GM18861 (cell line): ENCODE measurements at regions not wholly inside any gene's neighbourhood (a gene's known extent, or its start where the extent isn't known, plus 50 kb on each side); places are given as distances from the start of the nearest gene placed in this dataset.
"Not testable (repeated sequence)": the region's sequence is repeated elsewhere in the genome, so short reads cannot be mapped to it uniquely, and the experiment has no call there.

Experiments
- ATAC-seq: cut with Tn5 transposase; IDR thresholded peaks from one replicate; pipeline ENCODE4 v1.9.1; 2021; ENCODE audit not compliant: unreplicated experiment

- no peak for ATAC-seq
Measured at GRCh38 chr11:104776501-104777170, 121.6 kb downstream of the CASP12 start.

- ATAC-seq: peak; percentile 49
Measured at GRCh38 chr11:104774578-104774977, 123.7 kb downstream of the CASP12 start.

- no peak for ATAC-seq
Measured at GRCh38 chr11:104772806-104773241, 125.4 kb downstream of the CASP12 start.

GRCh38 chr11:104771763-104772162 lies 126.5 kb downstream of the CASP12 start:
- no peak for ATAC-seq

GRCh38 chr11:104771046-104771445 lies 127.2 kb downstream of the CASP12 start:
- not testable (repeated sequence) for ATAC-seq

- no peak for ATAC-seq
Measured at GRCh38 chr11:104765401-104766095, 132.7 kb downstream of the CASP12 start.

- no peak for ATAC-seq
Measured at GRCh38 chr11:104764710-104765045, 133.6 kb downstream of the CASP12 start.

GRCh38 chr11:104763930-104764709 lies 134.1 kb downstream of the CASP12 start:
- ATAC-seq: no peak

GRCh38 chr11:104761511-104761910 lies 136.7 kb downstream of the CASP12 start:
- ATAC-seq: no peak

- no peak for ATAC-seq
Measured at GRCh38 chr11:104759464-104759863, 138.8 kb downstream of the CASP12 start.

GRCh38 chr11:104738918-104739317 lies 159.3 kb downstream of the CASP12 start:
- no peak for ATAC-seq

GRCh38 chr11:104738208-104738607 lies 160.1 kb downstream of the CASP12 start:
- ATAC-seq: no peak

- ATAC-seq: no peak
Measured at GRCh38 chr11:104736502-104736901, 161.8 kb downstream of the CASP12 start.

- ATAC-seq: no peak
Measured at GRCh38 chr11:104734998-104735397, 163.3 kb downstream of the CASP12 start.

- no peak for ATAC-seq
Measured at GRCh38 chr11:104731890-104732289, 166.4 kb downstream of the CASP12 start.

- no peak for ATAC-seq
Measured at GRCh38 chr11:104728927-104729326, 169.3 kb downstream of the CASP12 start.

- ATAC-seq: no peak
Measured at GRCh38 chr11:104727768-104728167, 170.5 kb downstream of the CASP12 start.

GRCh38 chr11:104727095-104727494 lies 171.2 kb downstream of the CASP12 start:
- no peak for ATAC-seq

GRCh38 chr11:104725796-104726408 lies 172.4 kb downstream of the CASP12 start:
- no peak for ATAC-seq

- ATAC-seq: no peak
Measured at GRCh38 chr11:104713401-104713800, 184.9 kb downstream of the CASP12 start.

GRCh38 chr11:104705490-104706190 lies 192.6 kb downstream of the CASP12 start:
- peak; percentile 99 for ATAC-seq
